ENCODE measurements at regions not wholly inside any gene's neighbourhood (a gene's known extent, or its start where the extent isn't known, plus 50 kb on each side); places are given as distances from the start of the nearest gene placed in this dataset.

DNA sequence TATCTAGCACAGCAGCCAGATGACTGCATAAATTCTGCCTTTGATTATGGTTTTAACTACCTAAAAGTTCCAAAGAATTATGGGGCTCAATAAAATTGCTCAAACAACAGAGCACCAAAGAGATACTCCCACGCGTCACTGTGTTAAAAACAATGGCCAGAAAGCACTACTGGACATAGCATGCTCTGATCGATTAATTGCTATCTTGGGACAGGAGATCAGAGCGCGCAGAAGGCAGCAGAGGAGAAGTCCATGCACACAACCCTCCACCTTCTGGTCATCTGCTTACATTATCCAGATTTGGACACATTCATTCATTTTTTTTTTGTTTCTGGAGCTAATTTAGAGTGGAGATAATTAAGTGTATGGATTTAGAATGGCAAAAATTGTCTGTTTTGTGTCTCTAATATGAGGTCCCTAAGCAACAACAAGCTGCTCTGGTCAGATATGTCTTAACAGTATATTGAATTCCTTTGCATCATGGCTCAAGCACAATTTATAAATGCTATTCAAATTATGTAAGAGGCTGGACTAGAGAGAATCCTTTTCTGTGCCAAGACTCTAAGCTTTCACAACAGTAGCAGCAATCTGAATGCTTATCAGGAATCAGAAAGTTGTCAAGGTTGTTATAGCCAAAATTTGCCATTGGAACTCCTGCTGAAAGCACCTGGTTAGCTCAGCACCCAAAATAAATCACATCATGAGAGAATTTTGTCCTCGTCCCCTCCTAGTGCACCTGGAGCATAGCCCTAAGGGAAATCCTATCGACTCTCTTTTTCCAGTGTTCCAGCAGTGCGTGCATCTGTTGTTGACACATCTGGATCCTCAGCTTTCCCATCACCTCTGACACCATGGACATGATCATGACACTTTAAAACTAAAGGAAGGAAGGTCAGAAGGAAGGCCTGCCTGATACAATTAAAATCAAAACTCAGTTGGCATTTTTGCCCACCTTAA lies 98.6 kb upstream of the HMHB1 start:
- peaks cover 26% of the 10 kb centered on the region for H3K4me1 Mint-ChIP-seq (ENCODE audit: low read depth)
- TF ChIP-seq CTCF (IDR thresholded peaks at IDR 0.05), result no peak
- no peaks in the 10 kb centered on the region for H3K9me3 Mint-ChIP-seq (ENCODE audit: low read depth)
- DNase-seq (ENCODE audit: low spot score), result no peak
- H3K27me3 Mint-ChIP-seq (ENCODE audit: low read depth), result no peaks in the 10 kb centered on the region
- no peaks in the 10 kb centered on the region for H3K36me3 Mint-ChIP-seq (ENCODE audit: low read depth)
- H3K4me3 Mint-ChIP-seq (ENCODE audit: unreplicated experiment), result no peak overlapping the region
- H3K27ac Mint-ChIP-seq (ENCODE audit: unreplicated experiment), result no peak overlapping the region

DNA sequence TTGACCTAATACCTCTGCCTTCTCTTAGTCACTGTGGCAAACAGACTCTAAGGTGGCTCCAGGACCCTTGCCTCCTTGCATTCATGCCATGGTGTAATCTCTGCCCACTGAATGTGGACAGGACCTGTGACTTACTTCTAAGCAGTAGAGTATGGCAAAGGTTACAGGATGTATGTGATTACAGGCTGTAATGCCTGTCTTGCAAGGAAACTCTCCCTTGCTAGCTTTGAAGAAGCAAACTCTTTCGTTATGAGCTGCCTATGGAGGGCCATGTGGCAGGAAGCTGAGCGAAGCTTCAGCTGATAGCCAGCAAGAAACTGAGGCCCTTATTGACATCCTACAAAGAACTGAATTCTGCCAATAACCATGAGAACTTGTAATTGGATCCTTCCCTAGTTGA lies 103.3 kb upstream of the HMHB1 start:
- Mint-ChIP-seq H3K4me3 (ENCODE audit: unreplicated experiment) (no peak overlapping the region), H3K9me3 (ENCODE audit: low read depth) (no peaks in the 10 kb centered on the region), H3K27ac (ENCODE audit: unreplicated experiment) (no peak overlapping the region), H3K4me1 (ENCODE audit: low read depth) (peaks cover 7% of the 10 kb centered on the region), H3K27me3 (ENCODE audit: low read depth) (no peaks in the 10 kb centered on the region), H3K36me3 (ENCODE audit: low read depth) (no peaks in the 10 kb centered on the region)
- TF ChIP-seq CTCF (IDR thresholded peaks at IDR 0.05), result no peak
- no peak for DNase-seq (ENCODE audit: low spot score)

- H3K36me3 Mint-ChIP-seq (ENCODE audit: low read depth), result no peaks in the 10 kb centered on the region
- no peak for TF ChIP-seq CTCF (IDR thresholded peaks at IDR 0.05)
- DNase-seq (ENCODE audit: low spot score), result no peak
- no peak overlapping the region for H3K4me3 Mint-ChIP-seq (ENCODE audit: unreplicated experiment)
- H3K27me3 Mint-ChIP-seq (ENCODE audit: low read depth), result no peaks in the 10 kb centered on the region
- no peak overlapping the region for H3K27ac Mint-ChIP-seq (ENCODE audit: unreplicated experiment)
- H3K9me3 Mint-ChIP-seq (ENCODE audit: low read depth), result no peaks in the 10 kb centered on the region
- peaks cover 7% of the 10 kb centered on the region for H3K4me1 Mint-ChIP-seq (ENCODE audit: low read depth)
These were observed 104.2 kb upstream of the HMHB1 start for GRCh38 chr5:143707806-143708205.

DNA sequence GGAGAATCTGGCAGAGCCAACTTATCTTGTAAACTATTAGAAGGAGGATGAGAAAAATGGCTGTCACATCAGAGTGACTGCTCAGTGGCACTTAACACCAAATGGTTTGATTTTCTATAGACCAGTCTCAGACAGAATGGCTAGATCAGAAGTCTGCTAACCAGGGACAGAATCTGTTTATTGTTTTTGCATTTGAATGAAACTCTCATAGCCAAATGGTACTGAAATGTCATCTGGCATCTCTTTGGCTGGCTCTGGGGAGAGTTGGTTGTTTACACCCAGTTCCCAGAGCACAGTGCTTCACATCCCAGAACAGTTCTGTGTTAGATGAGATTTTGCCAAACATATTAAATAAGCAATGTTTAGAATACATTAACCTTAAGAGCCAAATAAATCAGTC lies 106.6 kb upstream of the HMHB1 start:
- Mint-ChIP-seq H3K27me3 (ENCODE audit: low read depth) (no peaks in the 10 kb centered on the region), H3K27ac (ENCODE audit: unreplicated experiment) (no peak overlapping the region), H3K36me3 (ENCODE audit: low read depth) (no peaks in the 10 kb centered on the region), H3K9me3 (ENCODE audit: low read depth) (no peaks in the 10 kb centered on the region), H3K4me1 (ENCODE audit: low read depth) (peaks cover 7% of the 10 kb centered on the region), H3K4me3 (ENCODE audit: unreplicated experiment) (no peak overlapping the region)
- TF ChIP-seq CTCF (IDR thresholded peaks at IDR 0.05), result no peak
- DNase-seq (ENCODE audit: low spot score), result no peak

- Mint-ChIP-seq H3K4me1 (ENCODE audit: low read depth) (peaks cover 9% of the 10 kb centered on the region), H3K27ac (ENCODE audit: unreplicated experiment) (no peak overlapping the region), H3K9me3 (ENCODE audit: low read depth) (no peaks in the 10 kb centered on the region), H3K27me3 (ENCODE audit: low read depth) (no peaks in the 10 kb centered on the region), H3K4me3 (ENCODE audit: unreplicated experiment) (no peak overlapping the region), H3K36me3 (ENCODE audit: low read depth) (no peaks in the 10 kb centered on the region)
- no peak for DNase-seq (ENCODE audit: low spot score)
- no peak for TF ChIP-seq CTCF (IDR thresholded peaks at IDR 0.05)
These were observed 108.3 kb upstream of the HMHB1 start for GRCh38 chr5:143703659-143704058.

Measured in chondrocyte (in vitro differentiated cells).